Coronary artery (tissue), 2 donors: ENCODE measurements at regions not wholly inside any gene's neighbourhood (a gene's known extent, or its start where the extent isn't known, plus 50 kb on each side); places are given as distances from the start of the nearest gene placed in this dataset.

Experiments used
- DNase-seq: peaks from one replicate; pipeline ENCODE4 v3.0.0-alpha.2; 2017; ENCODE audit warnings: low spot score
- H3K27ac ChIP-seq, 2 donors: fragments of 200-600 bp; sonication (generic); one replicate each; pipeline ENCODE4 v1.5.1; 2016 to 2019
- H3K4me3 ChIP-seq: fragments of 200-600 bp; sonication (generic); 2 replicates; pipeline ENCODE4 v1.5.1; 2016; ENCODE audit warnings: mild to moderate bottlenecking, moderate library complexity
- CTCF ChIP-seq: fragments of 200-600 bp; sonication (generic); IDR thresholded peaks from one replicate; pipeline ENCODE4 v1.5.1; 2019; ENCODE audit warnings: antibody characterized with exemption

- Histone ChIP-seq H3K27ac (no peak overlapping the region), H3K4me3 (no peak overlapping the region)
- no peak for DNase-seq
- no peak for TF ChIP-seq CTCF
These were observed 1006.3 kb upstream of the AGA start for GRCh38 chr4:178448372-178449035.

GRCh38 chr4:178450614-178451013 lies 1008.4 kb upstream of the AGA start:
- Histone ChIP-seq H3K27ac (no peak overlapping the region), H3K4me3 (no peak overlapping the region)
- TF ChIP-seq CTCF: no peak
- DNase-seq: no peak

- no peak overlapping the region for H3K4me3 ChIP-seq
- no peak for TF ChIP-seq CTCF
- DNase-seq: no peak
- no peak overlapping the region for H3K27ac ChIP-seq
These were observed 1010.8 kb upstream of the AGA start for GRCh38 chr4:178453057-178453456.

GRCh38 chr4:178457286-178457685 lies 1015.0 kb upstream of the AGA start:
- no peak overlapping the region for H3K4me3 ChIP-seq
- DNase-seq: no peak
- TF ChIP-seq CTCF: no peak
- no peak overlapping the region for H3K27ac ChIP-seq

- no peak for TF ChIP-seq CTCF
- Histone ChIP-seq H3K27ac (no peak overlapping the region), H3K4me3 (no peak overlapping the region)
- no peak for DNase-seq
These were observed 1020.5 kb upstream of the AGA start for GRCh38 chr4:178462710-178463109.

- DNase-seq: no peak
- no peak overlapping the region for H3K4me3 ChIP-seq
- H3K27ac ChIP-seq: no peak overlapping the region
- TF ChIP-seq CTCF: no peak
These were observed 1021.5 kb upstream of the AGA start for GRCh38 chr4:178463747-178464146.

GRCh38 chr4:178470996-178471784 lies 1029.0 kb upstream of the AGA start:
- H3K27ac ChIP-seq: no peak overlapping the region
- no peak for DNase-seq
- no peak overlapping the region for H3K4me3 ChIP-seq
- no peak for TF ChIP-seq CTCF
